Stomach (tissue), 8 donors: ENCODE measurements at regions not wholly inside any gene's neighbourhood (a gene's known extent, or its start where the extent isn't known, plus 50 kb on each side); places are given as distances from the start of the nearest gene placed in this dataset.

Source experiments
- DNase-seq, 2 donors: peaks; one replicate each; pipeline versions ENCODE4 v3.0.0 to v3.0.0-alpha.2; 2013 to 2019
- H3K27ac ChIP-seq, 5 donors: fragments of 200-600 bp in 4 of 5; sonication (generic) in 4 of 5; one replicate each; pipeline ENCODE4 v1.5.1; 2013 to 2019; ENCODE audit warnings: mild to moderate bottlenecking in 1 of 5, moderate library complexity in 1 of 5
- H3K27me3 ChIP-seq, 3 donors: fragments of 200-600 bp; sonication (generic); one replicate each; pipeline ENCODE4 v1.5.1; 2017 to 2019; ENCODE audit warnings: mixed run types in 1 of 3
- H3K36me3 ChIP-seq, 4 donors: fragments of 200-600 bp; sonication (generic); 1 replicate in 3 of 4; 2 replicates in 1 of 4; pipeline ENCODE4 v1.5.1; 2016 to 2019
- H3K4me1 ChIP-seq, 4 donors: fragments of 200-600 bp; sonication (generic); one replicate each; pipeline ENCODE4 v1.5.1; 2016 to 2019
- H3K4me3 ChIP-seq, 4 donors: fragments of 200-600 bp; sonication (generic) in 3 of 4; one replicate each; pipeline ENCODE4 v1.5.1; 2016 to 2019; ENCODE audit warnings: mild to moderate bottlenecking in 1 of 4
- H3K9me3 ChIP-seq, 4 donors: fragments of 200-600 bp; sonication (generic); one replicate each; pipeline ENCODE4 v1.5.1; 2016 to 2019
- CTCF ChIP-seq, 7 experiments: fragments of 450-650 bp in 4 of 7; fragments of 200-600 bp in 3 of 7; sonication (generic) in 3 of 7; IDR thresholded peaks; one replicate each; pipeline ENCODE4 v1.5.1; 2016 to 2019; ENCODE audit warnings: antibody characterized with exemption in 7 of 7, control low read depth in 2 of 7, mild to moderate bottlenecking in 1 of 7
- EP300 ChIP-seq: sonication (generic); formaldehyde crosslinking; IDR thresholded peaks from one replicate; pipeline ENCODE4 v1.6.1; 2017; ENCODE audit warnings: antibody characterized with exemption
- POLR2A ChIP-seq, 4 donors: fragments of 450-650 bp; IDR thresholded peaks; one replicate each; pipeline ENCODE4 v1.6.1; 2016; ENCODE audit warnings: antibody characterized with exemption in 4 of 4, control low read depth in 2 of 4, mild to moderate bottlenecking in 1 of 4, moderate library complexity in 1 of 4
- POLR2AphosphoS5 ChIP-seq, 3 donors: sonication (generic); formaldehyde crosslinking; IDR thresholded peaks; one replicate each; pipeline ENCODE4 v1.6.1; 2016; ENCODE audit warnings: antibody characterized with exemption in 3 of 3
- WGBS, 5 donors: extraction: QIAGEN DNeasy Blood & Tissue Kit in 3 of 5; methylation state at CpG; one replicate each; pipeline versions ENCODE4 v1.1.5 to v1.1.7; 2013 to 2018; 5-methylcytosine and 5-hydroxymethylcytosine counted together
- intact Hi-C: fragments of 100-400 bp; cut with DNase I; formaldehyde crosslinking; loops from one replicate; pipeline ENCODE4 v1.15.1; 2023; ENCODE audit warnings: low total_unique reads
- donor health status: healthy with polysubstance abuse.
- donor health status: Bipolar disorder and iron deficiency.
- donor health status: healthy.

- intact Hi-C loops, result no loop called here
- WGBS, 5 donors, result 62 to 66% (median 64%) methylated on average over 9 of the region's 9 CpGs
- no peak for DNase-seq
- H3K27me3 ChIP-seq, result no peaks in the 10 kb centered on the region
- peaks cover 0 to 29% (median 27%) of the 10 kb centered on the region in 4 donors for H3K4me1 ChIP-seq
- no peaks in the 10 kb centered on the region for H3K36me3 ChIP-seq
- H3K4me3 ChIP-seq, result no peak overlapping the region
- H3K27ac ChIP-seq, result peak overlapping the region in 1 of 5 donors; percentile 21
- TF ChIP-seq CTCF (IDR thresholded peaks at IDR 0.05), result no peak
- TF ChIP-seq POLR2A (IDR thresholded peaks at IDR 0.05), result no peak
- TF ChIP-seq POLR2AphosphoS5 (IDR thresholded peaks at IDR 0.05), result no peak
- TF ChIP-seq EP300, result no peak
- no peaks in the 10 kb centered on the region for H3K9me3 ChIP-seq
These were observed 165.7 kb upstream of the AFDN start for GRCh38 chr6:167660944-167661551.

GRCh38 chr6:167661552-167662044 is 165.1 kb upstream of the AFDN start:
- intact Hi-C loops, result no loop called here
- 22 to 40% (median 27%) methylated on average over 8 of the region's 8 CpGs for WGBS, 5 donors
- DNase-seq, result peak in 1 of 2 donors; percentile 69
- peaks cover 0 to 29% (median 27%) of the 10 kb centered on the region in 4 donors for H3K4me1 ChIP-seq
- H3K27me3 ChIP-seq, result no peaks in the 10 kb centered on the region
- H3K9me3 ChIP-seq, result no peaks in the 10 kb centered on the region
- H3K27ac ChIP-seq, result peak overlapping the region in 2 of 5 donors; percentile 11 to 29
- TF ChIP-seq POLR2A (IDR thresholded peaks at IDR 0.05) (no peak), POLR2AphosphoS5 (IDR thresholded peaks at IDR 0.05) (no peak), CTCF (IDR thresholded peaks at IDR 0.05) (no peak), EP300 (no peak)
- H3K36me3 ChIP-seq, result no peaks in the 10 kb centered on the region
- no peak overlapping the region for H3K4me3 ChIP-seq

- 88 to 94% (median 90%) methylated on average over 24 to 39 of the region's 39 CpGs for WGBS, 5 donors
- H3K36me3 ChIP-seq, result no peaks in the 10 kb centered on the region
- peak overlapping the region in 1 of 5 donors; percentile 11 for H3K27ac ChIP-seq
- TF ChIP-seq POLR2AphosphoS5 (IDR thresholded peaks at IDR 0.05) (no peak), POLR2A (IDR thresholded peaks at IDR 0.05) (no peak), EP300 (no peak), CTCF (IDR thresholded peaks at IDR 0.05) (no peak)
- H3K27me3 ChIP-seq, result no peaks in the 10 kb centered on the region
- DNase-seq, result no peak
- no peaks in the 10 kb centered on the region for H3K9me3 ChIP-seq
- peaks cover 0 to 29% (median 27%) of the 10 kb centered on the region in 4 donors for H3K4me1 ChIP-seq
- intact Hi-C loops, result no loop called here
- no peak overlapping the region for H3K4me3 ChIP-seq
These were observed 164.4 kb upstream of the AFDN start for GRCh38 chr6:167662075-167662880.

GRCh38 chr6:167662881-167663205 is 163.9 kb upstream of the AFDN start:
- Histone ChIP-seq H3K27ac (no peak overlapping the region), H3K9me3 (no peaks in the 10 kb centered on the region), H3K4me3 (no peak overlapping the region), H3K4me1 (peaks cover 0 to 29% (median 27%) of the 10 kb centered on the region in 4 donors), H3K27me3 (no peaks in the 10 kb centered on the region), H3K36me3 (no peaks in the 10 kb centered on the region)
- TF ChIP-seq CTCF (IDR thresholded peaks at IDR 0.05) (no peak), POLR2AphosphoS5 (IDR thresholded peaks at IDR 0.05) (no peak), POLR2A (IDR thresholded peaks at IDR 0.05) (no peak), EP300 (no peak)
- 84 to 92% (median 90%) methylated on average over 4 to 14 of the region's 14 CpGs for WGBS, 5 donors
- intact Hi-C loops, result no loop called here
- no peak for DNase-seq
